K562 (cell line): ENCODE measurements at regions not wholly inside any gene's neighbourhood (a gene's known extent, or its start where the extent isn't known, plus 50 kb on each side); places are given as distances from the start of the nearest gene placed in this dataset.

ENCODE experiments used
- ELF2 ChIP-seq: fragments of 250-450 bp; sonication (Bioruptor Pico); IDR thresholded peaks from 2 replicates; pipeline ENCODE4 v1.5.0; 2021; ENCODE audit warnings: mild to moderate bottlenecking
- ERF ChIP-seq: fragments of 450-650 bp; formaldehyde crosslinking; IDR thresholded peaks from 2 replicates; pipeline ENCODE4 v1.4.0; 2020; ENCODE audit warnings: mild to moderate bottlenecking, mixed read lengths
- FOXA3 ChIP-seq, 2 experiments: fragments of 450-650 bp in 1 of 2; sonication (generic) in 1 of 2; formaldehyde crosslinking; IDR thresholded peaks in 1 of 2; conservative IDR thresholded peaks in 1 of 2; 2 replicates each; pipeline versions ENCODE4 v1.4.0 to v1.8.0; 2020 to 2022; ENCODE audit warnings: mild to moderate bottlenecking in 2 of 2, missing genetic modification reagents in 1 of 2
- GATAD2B ChIP-seq: fragments of 450-650 bp; IDR thresholded peaks from 2 replicates; pipeline ENCODE4 v1.6.1; 2017; ENCODE audit warnings: mild to moderate bottlenecking, borderline replicate concordance
- L3MBTL2 ChIP-seq: fragments of 450-650 bp; IDR thresholded peaks from 2 replicates; pipeline ENCODE4 v1.6.1; 2016; ENCODE audit warnings: mild to moderate bottlenecking, moderate library complexity
- PURB ChIP-seq: sonication (generic); formaldehyde crosslinking; IDR thresholded peaks from 2 replicates; pipeline ENCODE4 v1.9.0; 2021; ENCODE audit warnings: low read depth, mild to moderate bottlenecking, missing genetic modification reagents
- SRF ChIP-seq, 2 experiments: fragments of 250-450, 450-650 bp in 1 of 2; sonication (Bioruptor Pico) in 1 of 2; sonication (generic) in 1 of 2; formaldehyde crosslinking; IDR thresholded peaks; 2 replicates each; pipeline versions ENCODE4 v1.5.0 to v1.5.1; 2020 to 2022; ENCODE audit warnings: mild to moderate bottlenecking in 1 of 2, missing genetic modification reagents in 1 of 2
- TEAD4 ChIP-seq, 2 experiments: sonication (generic) in 1 of 2; formaldehyde crosslinking in 1 of 2; IDR thresholded peaks; 2 replicates each; pipeline versions ENCODE4 v1.6.1 to v1.8.0; 2012 to 2022; ENCODE audit warnings: borderline replicate concordance in 1 of 2, inconsistent platforms in 1 of 2, low read length in 1 of 2, mild to moderate bottlenecking in 1 of 2, missing genetic modification reagents in 1 of 2
- ZNF146 ChIP-seq: IDR thresholded peaks from one replicate; pipeline ENCODE4 v1.6.1; 2018; ENCODE audit warnings: missing compliant biosample characterization; ENCODE audit not compliant: unreplicated experiment
- ZNF174 ChIP-seq: fragments of 250-450 bp; sonication (Bioruptor Pico); IDR thresholded peaks from 2 replicates; pipeline ENCODE4 v1.4.0; 2020; ENCODE audit warnings: mild to moderate bottlenecking
- ZNF589 ChIP-seq: fragments of 200-800 bp; sonication (Bioruptor generic); IDR thresholded peaks from 2 replicates; pipeline ENCODE4 v1.6.1; 2016; ENCODE audit warnings: low read depth, missing genetic modification characterization, missing compliant biosample characterization
- TF ChIP-seq, protein P1 (sequence below), 2 experiments: fragments of 450-650 bp in 1 of 2; sonication (generic) in 1 of 2; formaldehyde crosslinking; conservative IDR thresholded peaks; 2 replicates each; pipeline versions ENCODE4 v1.4.0 to v1.8.1; 2020 to 2022; ENCODE audit warnings: mild to moderate bottlenecking in 1 of 2, missing genetic modification reagents in 1 of 2
- TF ChIP-seq, protein P2 (sequence below): fragments of 450-650 bp; formaldehyde crosslinking; IDR thresholded peaks from 2 replicates; pipeline ENCODE4 v1.4.0; 2020; ENCODE audit warnings: mild to moderate bottlenecking, moderate library complexity
- TF ChIP-seq, protein P3 (sequence below): sonication (generic); formaldehyde crosslinking; IDR thresholded peaks from 2 replicates; pipeline ENCODE4 v1.8.0; 2022; ENCODE audit warnings: mild to moderate bottlenecking, missing genetic modification reagents
- TF ChIP-seq, protein P4 (sequence below): fragments of 250-450 bp; sonication (Bioruptor Pico); IDR thresholded peaks from 2 replicates; pipeline ENCODE4 v1.8.0; 2021; ENCODE audit warnings: mild to moderate bottlenecking, moderate library complexity
- TF ChIP-seq, protein P5 (sequence below): fragments of 450-650 bp; IDR thresholded peaks from 2 replicates; pipeline ENCODE4 v1.6.1; 2016

DNA sequence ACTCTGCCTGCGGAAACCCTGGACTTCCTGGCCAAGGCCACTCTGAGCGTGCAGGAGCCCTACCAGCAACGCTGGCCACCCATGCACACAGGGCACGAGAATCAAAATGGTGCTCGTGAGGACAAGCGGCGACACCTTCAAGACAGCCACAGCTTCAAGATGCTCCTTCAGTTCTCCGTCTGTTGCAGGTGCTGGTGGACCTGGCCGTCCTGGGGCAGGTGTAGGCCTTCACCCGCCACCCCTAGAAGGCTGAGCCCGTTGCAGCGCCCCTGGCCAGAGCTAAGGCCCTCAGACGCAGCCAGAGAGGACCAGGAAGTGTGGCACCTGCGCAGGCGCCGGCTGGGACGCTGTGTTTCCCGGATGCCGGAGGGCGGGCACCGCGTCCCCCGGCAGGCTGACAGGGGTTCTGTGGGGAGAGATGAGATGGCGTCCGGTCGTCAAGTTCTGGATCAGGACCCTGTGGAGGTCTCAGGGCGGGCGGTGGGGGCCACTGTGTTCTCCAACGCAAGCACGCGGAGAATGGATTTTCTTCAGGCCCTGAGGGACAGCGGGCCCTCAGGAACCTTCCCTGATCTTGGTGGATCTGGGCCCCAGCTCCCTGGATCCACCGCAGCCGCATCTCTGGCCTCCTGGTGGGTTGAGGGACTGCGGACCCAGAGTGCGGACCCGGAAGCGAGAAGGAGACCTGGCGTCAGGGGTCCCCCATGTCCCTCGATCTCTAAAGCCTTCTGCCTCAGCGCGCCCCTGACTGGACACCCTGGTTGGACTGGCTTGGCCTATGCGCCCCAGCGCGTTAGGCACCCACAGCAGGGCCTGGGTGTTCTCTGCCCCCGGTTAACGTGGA, 1770.8 kb upstream of the CDH9 start (continued):
- peak in 1 of 2 experiments; percentile 59; a peak in 1 of 4 replicates for TF ChIP-seq FOXA3 (CRISPR knock-in tag; conservative IDR thresholded peaks at IDR 0.05 in 1 of 2, IDR thresholded peaks at IDR 0.05 in 1 of 2)
- no peak for TF ChIP-seq GATAD2B
- TF ChIP-seq L3MBTL2, result peak; percentile 76
- TF ChIP-seq SRF (CRISPR knock-in tag; IDR thresholded peaks at IDR 0.05), result no peak
- TF ChIP-seq PURB, result no peak
- TF ChIP-seq, protein P1, sequence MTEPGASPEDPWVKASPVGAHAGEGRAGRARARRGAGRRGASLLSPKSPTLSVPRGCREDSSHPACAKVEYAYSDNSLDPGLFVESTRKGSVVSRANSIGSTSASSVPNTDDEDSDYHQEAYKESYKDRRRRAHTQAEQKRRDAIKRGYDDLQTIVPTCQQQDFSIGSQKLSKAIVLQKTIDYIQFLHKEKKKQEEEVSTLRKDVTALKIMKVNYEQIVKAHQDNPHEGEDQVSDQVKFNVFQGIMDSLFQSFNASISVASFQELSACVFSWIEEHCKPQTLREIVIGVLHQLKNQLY (CRISPR knock-in tag; conservative IDR thresholded peaks at IDR 0.05), result no peak
- TF ChIP-seq, protein P2, sequence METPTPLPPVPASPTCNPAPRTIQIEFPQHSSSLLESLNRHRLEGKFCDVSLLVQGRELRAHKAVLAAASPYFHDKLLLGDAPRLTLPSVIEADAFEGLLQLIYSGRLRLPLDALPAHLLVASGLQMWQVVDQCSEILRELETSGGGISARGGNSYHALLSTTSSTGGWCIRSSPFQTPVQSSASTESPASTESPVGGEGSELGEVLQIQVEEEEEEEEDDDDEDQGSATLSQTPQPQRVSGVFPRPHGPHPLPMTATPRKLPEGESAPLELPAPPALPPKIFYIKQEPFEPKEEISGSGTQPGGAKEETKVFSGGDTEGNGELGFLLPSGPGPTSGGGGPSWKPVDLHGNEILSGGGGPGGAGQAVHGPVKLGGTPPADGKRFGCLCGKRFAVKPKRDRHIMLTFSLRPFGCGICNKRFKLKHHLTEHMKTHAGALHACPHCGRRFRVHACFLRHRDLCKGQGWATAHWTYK, result peak; percentile 94
- TF ChIP-seq, protein P3, sequence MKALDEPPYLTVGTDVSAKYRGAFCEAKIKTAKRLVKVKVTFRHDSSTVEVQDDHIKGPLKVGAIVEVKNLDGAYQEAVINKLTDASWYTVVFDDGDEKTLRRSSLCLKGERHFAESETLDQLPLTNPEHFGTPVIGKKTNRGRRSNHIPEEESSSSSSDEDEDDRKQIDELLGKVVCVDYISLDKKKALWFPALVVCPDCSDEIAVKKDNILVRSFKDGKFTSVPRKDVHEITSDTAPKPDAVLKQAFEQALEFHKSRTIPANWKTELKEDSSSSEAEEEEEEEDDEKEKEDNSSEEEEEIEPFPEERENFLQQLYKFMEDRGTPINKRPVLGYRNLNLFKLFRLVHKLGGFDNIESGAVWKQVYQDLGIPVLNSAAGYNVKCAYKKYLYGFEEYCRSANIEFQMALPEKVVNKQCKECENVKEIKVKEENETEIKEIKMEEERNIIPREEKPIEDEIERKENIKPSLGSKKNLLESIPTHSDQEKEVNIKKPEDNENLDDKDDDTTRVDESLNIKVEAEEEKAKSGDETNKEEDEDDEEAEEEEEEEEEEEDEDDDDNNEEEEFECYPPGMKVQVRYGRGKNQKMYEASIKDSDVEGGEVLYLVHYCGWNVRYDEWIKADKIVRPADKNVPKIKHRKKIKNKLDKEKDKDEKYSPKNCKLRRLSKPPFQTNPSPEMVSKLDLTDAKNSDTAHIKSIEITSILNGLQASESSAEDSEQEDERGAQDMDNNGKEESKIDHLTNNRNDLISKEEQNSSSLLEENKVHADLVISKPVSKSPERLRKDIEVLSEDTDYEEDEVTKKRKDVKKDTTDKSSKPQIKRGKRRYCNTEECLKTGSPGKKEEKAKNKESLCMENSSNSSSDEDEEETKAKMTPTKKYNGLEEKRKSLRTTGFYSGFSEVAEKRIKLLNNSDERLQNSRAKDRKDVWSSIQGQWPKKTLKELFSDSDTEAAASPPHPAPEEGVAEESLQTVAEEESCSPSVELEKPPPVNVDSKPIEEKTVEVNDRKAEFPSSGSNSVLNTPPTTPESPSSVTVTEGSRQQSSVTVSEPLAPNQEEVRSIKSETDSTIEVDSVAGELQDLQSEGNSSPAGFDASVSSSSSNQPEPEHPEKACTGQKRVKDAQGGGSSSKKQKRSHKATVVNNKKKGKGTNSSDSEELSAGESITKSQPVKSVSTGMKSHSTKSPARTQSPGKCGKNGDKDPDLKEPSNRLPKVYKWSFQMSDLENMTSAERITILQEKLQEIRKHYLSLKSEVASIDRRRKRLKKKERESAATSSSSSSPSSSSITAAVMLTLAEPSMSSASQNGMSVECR (CRISPR knock-in tag), result peak; percentile 73; the same call in 1 of the 2 replicates
- peak; percentile 98 for TF ChIP-seq ERF (CRISPR knock-in tag)
- no peak for TF ChIP-seq ZNF146 (CRISPR knock-in tag)
- TF ChIP-seq ZNF174, result no peak
- peak; percentile 85 for TF ChIP-seq ELF2 (CRISPR knock-in tag)
- peak; percentile 20; the same call in 1 of the 2 replicates for TF ChIP-seq TEAD4 (IDR thresholded peaks at IDR 0.05; ENCODE audit: low read length)
- no peak for TF ChIP-seq TEAD4 (CRISPR knock-in tag; IDR thresholded peaks at IDR 0.05; ENCODE audit: borderline replicate concordance)
- TF ChIP-seq, protein P4, sequence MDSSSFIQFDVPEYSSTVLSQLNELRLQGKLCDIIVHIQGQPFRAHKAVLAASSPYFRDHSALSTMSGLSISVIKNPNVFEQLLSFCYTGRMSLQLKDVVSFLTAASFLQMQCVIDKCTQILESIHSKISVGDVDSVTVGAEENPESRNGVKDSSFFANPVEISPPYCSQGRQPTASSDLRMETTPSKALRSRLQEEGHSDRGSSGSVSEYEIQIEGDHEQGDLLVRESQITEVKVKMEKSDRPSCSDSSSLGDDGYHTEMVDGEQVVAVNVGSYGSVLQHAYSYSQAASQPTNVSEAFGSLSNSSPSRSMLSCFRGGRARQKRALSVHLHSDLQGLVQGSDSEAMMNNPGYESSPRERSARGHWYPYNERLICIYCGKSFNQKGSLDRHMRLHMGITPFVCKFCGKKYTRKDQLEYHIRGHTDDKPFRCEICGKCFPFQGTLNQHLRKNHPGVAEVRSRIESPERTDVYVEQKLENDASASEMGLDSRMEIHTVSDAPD (CRISPR knock-in tag), result peak; percentile 26; the same call in 1 of the 2 replicates
- peak; percentile 60; the same call in 1 of the 2 replicates for TF ChIP-seq ZNF589 (CRISPR knock-in tag)
- TF ChIP-seq, protein P5, sequence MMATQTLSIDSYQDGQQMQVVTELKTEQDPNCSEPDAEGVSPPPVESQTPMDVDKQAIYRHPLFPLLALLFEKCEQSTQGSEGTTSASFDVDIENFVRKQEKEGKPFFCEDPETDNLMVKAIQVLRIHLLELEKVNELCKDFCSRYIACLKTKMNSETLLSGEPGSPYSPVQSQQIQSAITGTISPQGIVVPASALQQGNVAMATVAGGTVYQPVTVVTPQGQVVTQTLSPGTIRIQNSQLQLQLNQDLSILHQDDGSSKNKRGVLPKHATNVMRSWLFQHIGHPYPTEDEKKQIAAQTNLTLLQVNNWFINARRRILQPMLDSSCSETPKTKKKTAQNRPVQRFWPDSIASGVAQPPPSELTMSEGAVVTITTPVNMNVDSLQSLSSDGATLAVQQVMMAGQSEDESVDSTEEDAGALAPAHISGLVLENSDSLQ, result peak; percentile 58; the same call in 1 of the 2 replicates
